Stimulated activated CD8-positive, alpha-beta memory T cell treated with anti-CD3 and anti-CD28 coated beads, Interleukin-4, amount 100 ng/mL, for 1 hour (primary cell): ENCODE measurements at regions not wholly inside any gene's neighbourhood (a gene's known extent, or its start where the extent isn't known, plus 50 kb on each side); places are given as distances from the start of the nearest gene placed in this dataset.

Experiments
- DNase-seq, 2 donors: peaks; one replicate each; pipeline ENCODE4 v3.0.0-alpha.2; 2020; ENCODE audit warnings: low read depth in 2 of 2, low spot score in 1 of 2

DNA sequence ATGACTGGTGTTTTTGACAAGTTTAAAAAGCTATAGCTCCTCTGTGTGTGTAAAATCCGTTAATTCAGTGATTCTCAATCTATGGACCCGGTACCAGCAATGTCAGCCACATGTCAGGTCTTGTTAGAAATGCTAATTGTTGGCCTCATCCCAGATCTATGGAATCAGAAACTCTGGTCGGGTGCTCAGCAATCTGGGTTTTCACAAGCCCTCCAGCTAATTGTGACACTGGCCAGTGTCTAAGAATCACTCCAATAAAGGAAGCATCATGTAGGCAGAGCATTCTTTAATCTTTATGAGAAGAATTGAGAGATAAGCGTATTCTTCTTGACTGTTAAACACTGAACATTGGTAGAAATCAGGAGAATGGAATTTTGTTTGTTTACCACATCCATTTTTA lies 1498.2 kb upstream of the TENM3 start:
- DNase-seq: no peak

- DNase-seq: no peak
These were observed 1492.2 kb upstream of the TENM3 start for GRCh38 chr4:180751009-180751408.

GRCh38 chr4:180757927-180758326 lies 1485.3 kb upstream of the TENM3 start:
- no peak for DNase-seq

DNA sequence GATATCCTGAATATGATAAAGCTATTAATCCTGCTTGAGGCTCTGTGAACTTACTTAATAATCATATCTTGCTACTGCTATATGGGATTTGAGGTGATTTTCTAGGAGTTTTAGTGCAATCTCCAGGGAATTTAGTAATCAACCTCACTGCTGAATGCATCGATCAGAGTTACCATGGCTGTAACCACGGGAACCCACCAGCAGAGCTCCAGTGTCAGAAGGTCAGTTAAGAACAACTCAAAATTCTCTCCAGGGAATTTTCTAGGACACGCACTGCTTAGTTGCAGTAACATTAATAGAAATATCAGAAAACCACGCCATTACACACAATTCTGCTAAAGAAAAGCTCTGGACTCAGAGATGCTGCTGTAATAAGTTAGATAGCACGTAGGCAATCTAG lies 1477.2 kb upstream of the TENM3 start:
- DNase-seq: no peak

DNA sequence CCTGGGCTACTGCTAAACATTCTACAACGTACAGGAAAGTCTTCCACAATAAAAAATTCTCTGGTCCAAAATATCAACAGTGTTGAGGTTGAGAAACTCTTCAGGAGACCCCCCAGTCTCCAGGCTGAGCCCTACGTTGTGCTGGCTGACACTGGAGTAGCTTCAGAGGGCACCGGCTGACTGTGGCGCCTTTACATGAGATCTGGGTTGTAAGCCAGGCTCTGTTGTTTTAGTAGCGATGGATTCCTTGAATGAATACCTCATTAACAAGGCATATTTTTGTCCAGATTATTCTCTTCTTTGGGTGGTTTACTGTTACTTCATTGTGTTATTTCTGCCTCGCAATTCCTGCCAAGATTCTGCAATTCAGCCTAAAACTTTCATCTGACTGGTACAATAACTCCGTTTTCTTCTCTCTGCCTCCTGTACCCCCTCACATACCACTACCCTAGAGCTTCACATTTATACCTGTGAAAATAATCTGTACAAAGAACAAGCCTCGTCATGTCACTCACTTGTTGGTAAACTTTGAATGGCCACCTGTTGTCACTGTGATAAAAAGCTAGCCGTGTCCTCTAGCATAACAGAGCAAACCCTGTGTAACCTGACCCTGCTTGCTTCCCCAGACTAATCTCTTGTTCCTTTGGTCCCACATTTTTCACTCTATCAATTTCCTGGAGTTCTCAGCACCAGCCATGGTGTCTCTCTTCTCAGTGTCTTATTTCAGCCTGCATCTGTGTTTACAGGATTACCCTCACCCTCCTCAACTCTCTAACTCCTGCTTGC lies 1476.1 kb upstream of the TENM3 start:
- no peak for DNase-seq

DNA sequence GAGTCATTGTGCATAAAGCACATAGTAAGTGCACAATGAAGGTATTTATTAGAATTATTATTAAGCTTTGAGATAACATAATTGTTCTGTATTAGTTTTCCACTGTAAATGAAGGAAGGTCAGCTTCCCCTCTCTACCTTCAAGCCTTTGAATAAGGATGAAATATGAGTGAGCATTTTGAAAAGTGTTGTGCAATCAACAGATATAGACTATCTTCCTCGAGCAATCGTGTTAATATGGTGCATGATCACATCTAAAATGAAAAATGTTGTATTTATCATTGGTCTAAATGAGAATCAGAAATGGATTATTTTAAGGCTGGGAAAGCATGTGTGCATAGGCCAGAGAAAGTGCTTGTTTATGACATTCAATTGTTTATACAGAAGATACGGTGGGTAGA lies 1474.6 kb upstream of the TENM3 start:
- no peak for DNase-seq

DNA sequence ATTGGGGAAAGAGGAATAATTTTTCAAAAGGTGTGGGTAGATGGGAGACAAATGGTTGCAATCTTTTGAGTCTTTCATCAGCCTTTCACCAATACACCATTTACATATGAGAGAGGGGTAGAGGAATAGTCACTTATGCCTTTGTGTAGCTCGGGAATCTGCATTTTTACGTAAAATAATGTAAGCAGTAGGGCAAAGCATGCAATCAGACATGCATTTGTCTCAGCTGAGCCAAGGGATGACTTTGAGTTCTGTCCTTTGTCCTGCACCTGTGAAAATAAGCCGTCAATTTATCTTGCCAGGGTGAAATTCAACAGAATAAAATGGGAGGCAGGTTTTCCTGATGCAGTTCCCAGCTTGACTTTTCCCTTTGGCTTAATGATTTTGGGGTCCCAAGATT lies 1473.4 kb upstream of the TENM3 start:
- DNase-seq: no peak

DNA sequence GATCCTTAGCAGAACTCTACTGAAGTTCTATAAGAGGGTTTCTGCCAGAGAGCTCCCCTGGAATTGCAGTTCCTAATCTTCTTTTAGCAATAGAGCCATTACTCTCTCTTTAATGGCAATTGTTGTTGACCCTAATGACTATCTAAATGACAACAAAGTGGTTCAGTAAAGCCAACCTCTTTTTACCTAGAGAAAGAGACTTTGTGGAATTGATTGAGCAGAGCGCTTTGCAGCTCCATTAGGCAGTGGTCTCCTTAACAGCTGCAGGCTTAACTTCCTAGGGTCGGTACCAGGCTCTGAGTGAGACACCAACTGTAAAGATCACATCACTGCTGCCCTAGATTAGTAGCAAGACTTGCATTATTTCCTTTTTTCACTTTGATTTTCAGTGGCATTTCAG lies 1472.9 kb upstream of the TENM3 start:
- no peak for DNase-seq

GRCh38 chr4:180784940-180785339 lies 1458.3 kb upstream of the TENM3 start:
- DNase-seq: no peak

GRCh38 chr4:180788729-180789128 lies 1454.5 kb upstream of the TENM3 start:
- DNase-seq: no peak

- no peak for DNase-seq
These were observed 1453.3 kb upstream of the TENM3 start for GRCh38 chr4:180789929-180790328.

DNA sequence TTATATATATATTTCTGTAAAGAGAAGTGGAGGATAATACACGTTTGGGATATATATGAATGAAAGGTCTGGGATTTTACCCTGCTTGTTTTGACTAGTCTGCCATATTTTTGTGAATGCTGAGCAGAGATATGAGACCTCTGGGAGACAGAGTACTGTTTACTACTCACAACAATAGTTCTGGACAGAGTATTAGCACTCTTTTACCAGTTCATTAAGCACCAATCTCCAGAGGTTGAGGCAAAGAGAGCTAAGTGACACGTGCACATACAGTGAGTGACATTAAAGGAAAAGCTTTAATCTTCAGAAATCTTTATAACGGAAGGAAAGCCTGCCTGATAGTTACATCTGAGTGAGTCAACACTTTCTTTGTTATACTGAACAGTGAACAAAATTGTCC lies 1452.7 kb upstream of the TENM3 start:
- DNase-seq: no peak

DNA sequence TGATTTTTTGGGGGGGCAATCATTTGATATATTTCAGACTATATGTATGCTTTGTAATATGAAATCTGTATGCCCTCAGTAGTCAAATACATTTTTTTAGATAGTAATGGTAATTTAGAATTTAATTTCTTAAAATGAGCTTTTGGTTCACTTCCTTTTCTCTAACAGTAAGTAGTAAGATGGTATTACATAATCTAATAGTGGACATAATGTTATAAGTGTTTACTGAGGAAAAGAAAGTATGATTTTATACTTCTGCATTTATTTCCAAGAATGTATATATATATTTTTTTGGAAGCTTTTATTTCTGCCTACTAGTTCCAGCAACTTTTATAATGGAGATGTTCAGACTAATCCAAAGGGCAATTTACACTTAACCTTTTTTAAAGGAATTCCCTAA lies 1450.7 kb upstream of the TENM3 start:
- DNase-seq: no peak

GRCh38 chr4:180794333-180794732 lies 1448.9 kb upstream of the TENM3 start:
- DNase-seq: no peak

GRCh38 chr4:180798036-180798577 lies 1445.1 kb upstream of the TENM3 start:
- no peak for DNase-seq

- no peak for DNase-seq
These were observed 1443.4 kb upstream of the TENM3 start for GRCh38 chr4:180799798-180800197.

GRCh38 chr4:180805101-180805500 lies 1438.1 kb upstream of the TENM3 start:
- no peak for DNase-seq

DNA sequence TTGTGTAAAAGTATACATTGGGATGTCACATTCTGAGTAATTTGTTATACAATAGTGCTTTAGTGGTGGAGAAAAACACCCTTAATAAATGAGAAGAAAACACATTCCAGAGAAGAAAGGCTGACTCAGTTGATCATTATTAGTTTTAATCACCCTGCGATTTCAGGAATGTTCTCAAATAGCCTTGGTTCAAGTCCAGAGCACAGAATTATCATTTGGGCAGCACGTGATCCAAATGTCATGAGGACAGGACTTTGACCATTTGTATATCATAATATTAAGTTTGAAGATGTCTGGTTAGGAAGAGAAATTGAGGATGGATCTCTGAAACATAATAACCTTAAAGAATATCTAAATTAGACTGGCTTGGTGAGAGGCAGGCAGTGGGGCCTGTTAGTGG lies 1434.3 kb upstream of the TENM3 start:
- DNase-seq: no peak

DNA sequence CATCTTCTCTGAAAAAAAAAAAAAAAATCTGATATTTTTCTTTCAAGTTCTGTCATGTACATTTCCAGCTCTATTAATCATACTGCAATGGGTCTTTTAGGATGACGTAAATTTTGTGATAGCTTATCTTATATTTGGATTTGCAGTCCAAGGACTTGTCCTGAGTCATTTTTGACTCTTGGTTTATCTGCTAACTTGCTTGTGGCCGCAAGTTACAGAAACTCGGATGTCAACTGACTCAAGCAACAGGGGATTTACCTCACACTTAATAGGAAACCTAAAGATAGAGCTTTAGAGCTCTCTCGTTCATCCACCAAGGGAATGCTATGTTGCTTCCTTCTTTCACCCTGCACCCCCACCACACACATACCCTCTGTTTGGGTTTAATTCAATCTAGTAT lies 1433.8 kb upstream of the TENM3 start:
- no peak for DNase-seq

- no peak for DNase-seq
These were observed 1432.6 kb upstream of the TENM3 start for GRCh38 chr4:180810581-180810980.

- DNase-seq: no peak
These were observed 1431.6 kb upstream of the TENM3 start for GRCh38 chr4:180811556-180811955.

DNA sequence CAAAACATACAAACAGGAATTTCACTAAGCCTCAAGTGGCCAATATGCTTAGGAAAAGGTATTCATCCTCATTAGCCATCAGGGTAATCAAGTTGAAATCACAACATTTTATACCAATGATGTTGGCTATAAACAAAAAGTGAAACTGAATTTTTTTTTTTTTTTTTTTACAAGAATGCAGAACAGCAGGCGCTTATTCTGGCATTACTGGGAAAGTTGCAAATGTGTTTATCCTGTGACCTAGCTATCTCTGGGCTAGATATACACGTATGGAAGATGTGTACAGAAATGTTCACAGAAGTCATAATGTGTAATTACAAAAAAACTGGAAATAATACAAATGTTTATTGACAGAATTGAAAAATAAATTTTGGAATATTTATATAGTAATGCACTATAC lies 1430.4 kb upstream of the TENM3 start:
- DNase-seq: no peak

- no peak for DNase-seq
These were observed 1428.3 kb upstream of the TENM3 start for GRCh38 chr4:180814875-180815417.
